ENCODE measurements at regions not wholly inside any gene's neighbourhood (a gene's known extent, or its start where the extent isn't known, plus 50 kb on each side); places are given as distances from the start of the nearest gene placed in this dataset.

- TF ChIP-seq, protein P1, sequence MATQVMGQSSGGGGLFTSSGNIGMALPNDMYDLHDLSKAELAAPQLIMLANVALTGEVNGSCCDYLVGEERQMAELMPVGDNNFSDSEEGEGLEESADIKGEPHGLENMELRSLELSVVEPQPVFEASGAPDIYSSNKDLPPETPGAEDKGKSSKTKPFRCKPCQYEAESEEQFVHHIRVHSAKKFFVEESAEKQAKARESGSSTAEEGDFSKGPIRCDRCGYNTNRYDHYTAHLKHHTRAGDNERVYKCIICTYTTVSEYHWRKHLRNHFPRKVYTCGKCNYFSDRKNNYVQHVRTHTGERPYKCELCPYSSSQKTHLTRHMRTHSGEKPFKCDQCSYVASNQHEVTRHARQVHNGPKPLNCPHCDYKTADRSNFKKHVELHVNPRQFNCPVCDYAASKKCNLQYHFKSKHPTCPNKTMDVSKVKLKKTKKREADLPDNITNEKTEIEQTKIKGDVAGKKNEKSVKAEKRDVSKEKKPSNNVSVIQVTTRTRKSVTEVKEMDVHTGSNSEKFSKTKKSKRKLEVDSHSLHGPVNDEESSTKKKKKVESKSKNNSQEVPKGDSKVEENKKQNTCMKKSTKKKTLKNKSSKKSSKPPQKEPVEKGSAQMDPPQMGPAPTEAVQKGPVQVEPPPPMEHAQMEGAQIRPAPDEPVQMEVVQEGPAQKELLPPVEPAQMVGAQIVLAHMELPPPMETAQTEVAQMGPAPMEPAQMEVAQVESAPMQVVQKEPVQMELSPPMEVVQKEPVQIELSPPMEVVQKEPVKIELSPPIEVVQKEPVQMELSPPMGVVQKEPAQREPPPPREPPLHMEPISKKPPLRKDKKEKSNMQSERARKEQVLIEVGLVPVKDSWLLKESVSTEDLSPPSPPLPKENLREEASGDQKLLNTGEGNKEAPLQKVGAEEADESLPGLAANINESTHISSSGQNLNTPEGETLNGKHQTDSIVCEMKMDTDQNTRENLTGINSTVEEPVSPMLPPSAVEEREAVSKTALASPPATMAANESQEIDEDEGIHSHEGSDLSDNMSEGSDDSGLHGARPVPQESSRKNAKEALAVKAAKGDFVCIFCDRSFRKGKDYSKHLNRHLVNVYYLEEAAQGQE (IDR thresholded peaks at IDR 0.05; ENCODE audit: low read depth, low read length), result no peak
- TF ChIP-seq NFIC (IDR thresholded peaks at IDR 0.05; ENCODE audit: borderline replicate concordance), result no peak
- TF ChIP-seq EP300 (IDR thresholded peaks at IDR 0.05; ENCODE audit: borderline replicate concordance in 1 of 2, low read depth in 1 of 2, low read length in 1 of 2), result no peak
- no peak for TF ChIP-seq IRF3 (IDR thresholded peaks at IDR 0.05; ENCODE audit: low read depth, low read length)
These were observed 64.0 kb downstream of the POLR2M start (continued) for GRCh38 chr15:57770495-57770894.

DNA sequence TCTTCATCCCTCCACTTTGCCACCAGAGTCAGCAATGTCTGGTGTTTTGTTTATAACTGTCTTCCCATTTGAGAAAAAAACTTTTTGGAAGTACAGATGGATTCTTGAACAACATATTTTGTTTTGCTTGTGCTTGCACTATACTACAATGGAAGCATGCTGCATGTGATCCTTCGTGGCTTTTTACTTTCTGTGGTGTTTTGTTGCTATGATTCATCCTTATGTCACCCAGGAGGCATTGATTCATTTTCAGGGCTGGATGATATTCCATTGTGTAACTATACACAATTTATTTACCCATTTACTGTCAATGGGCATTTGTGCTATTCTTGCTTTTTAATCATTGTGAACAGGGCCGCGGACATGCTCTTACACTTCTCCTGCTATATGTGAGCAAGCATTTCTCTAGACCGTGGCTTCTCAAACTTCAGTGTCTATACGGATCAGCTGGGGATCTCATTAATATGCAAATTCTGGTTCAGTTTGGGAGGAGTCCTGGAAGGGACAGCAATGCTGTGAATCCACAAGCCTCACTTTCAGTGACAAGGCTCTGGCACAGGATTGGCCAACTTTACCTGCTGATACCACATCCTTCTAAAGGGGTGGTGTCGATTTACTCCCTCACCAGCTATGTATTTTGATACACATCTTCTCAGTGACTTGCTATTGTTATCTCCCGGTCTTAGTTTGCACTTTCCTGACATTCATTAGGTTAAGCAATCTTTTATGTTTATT, 65.9 kb downstream of the POLR2M start:
- no peak for DNase-seq
- H3K9ac ChIP-seq, result no peak overlapping the region
- H3K27me3 ChIP-seq (ENCODE audit: insufficient read depth), result no peaks in the 10 kb centered on the region; the same call in 1 of the 2 replicates
- TF ChIP-seq SIN3A (IDR thresholded peaks at IDR 0.05; ENCODE audit: borderline replicate concordance, low read depth, low read length) (no peak), IRF3 (IDR thresholded peaks at IDR 0.05; ENCODE audit: low read depth, low read length) (no peak), GATA2 (CRISPR knock-in tag; IDR thresholded peaks at IDR 0.05) (no peak), MEF2A (IDR thresholded peaks at IDR 0.05; ENCODE audit: borderline replicate concordance, low read depth) (no peak), JUND (IDR thresholded peaks at IDR 0.05) (no peak), CTCF (IDR thresholded peaks at IDR 0.05) (no peak), MXI1 (IDR thresholded peaks at IDR 0.05; ENCODE audit: low read depth, low read length) (no peak)
- H3K27ac ChIP-seq (ENCODE audit: low read depth in 2 of 2, low read length in 1 of 2), result no peak overlapping the region
- no peak overlapping the region for H2AFZ ChIP-seq (ENCODE audit: low read depth)
- no peak overlapping the region for H3K4me3 ChIP-seq (ENCODE audit: low read depth in 2 of 2, low read length in 1 of 2)
- no peaks in the 10 kb centered on the region for H3K36me3 ChIP-seq (replicated peaks in 1 of 2; ENCODE audit: control insufficient read depth in 1 of 2, insufficient read depth in 2 of 2, low read length in 1 of 2)
- POLR2A ChIA-PET, result no interaction called here
- no peaks in the 10 kb centered on the region for H3K9me2 ChIP-seq
- H3F3A ChIP-seq (replicated peaks; ENCODE audit: insufficient read depth), result no peaks in the 10 kb centered on the region
- no peak overlapping the region for H3K4me2 ChIP-seq
- H3K79me2 ChIP-seq (ENCODE audit: insufficient read depth), result no peaks in the 10 kb centered on the region
- no peaks in the 10 kb centered on the region for H4K20me1 ChIP-seq (ENCODE audit: insufficient read depth)
- no peaks in the 10 kb centered on the region for H3K9me3 ChIP-seq
- peaks cover 0 to 8% of the 10 kb centered on the region in 2 experiments; a peak in 1 of 4 replicates for H3K4me1 ChIP-seq (ENCODE audit: control insufficient read depth in 1 of 2, insufficient read depth in 2 of 2, low read depth in 1 of 2, low read length in 1 of 2)
- WGBS (ENCODE audit: low lambda C conversion rate), result 54% methylated on average over 7 of the region's 7 CpGs
- CTCF ChIA-PET, result no interaction called here

Measured in SK-N-SH (cell line).